ENCODE measurements at regions not wholly inside any gene's neighbourhood (a gene's known extent, or its start where the extent isn't known, plus 50 kb on each side); places are given as distances from the start of the nearest gene placed in this dataset.

DNA sequence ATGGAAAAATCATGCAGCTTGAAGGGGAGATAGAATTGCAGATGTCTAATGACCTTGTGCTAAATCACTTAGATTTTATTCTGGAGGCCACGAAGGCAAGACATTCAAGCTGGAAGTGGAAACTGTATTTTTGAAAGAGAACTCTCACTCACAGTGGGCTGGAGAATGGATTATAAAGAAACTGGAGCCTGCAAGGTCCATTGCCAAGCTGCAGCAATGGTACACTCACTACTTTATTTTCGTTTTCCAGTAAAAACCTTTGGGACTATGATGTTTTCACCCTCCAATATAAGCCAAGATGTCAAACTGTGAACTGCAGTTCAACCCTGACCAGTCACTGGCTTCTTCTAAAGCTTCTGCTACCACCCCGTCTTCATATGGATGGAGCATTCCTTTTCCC is 62.0 kb downstream of the SKIDA1 start:
- Histone ChIP-seq H3K79me2 (ENCODE audit: low read length) (no peaks in the 10 kb centered on the region), H3K4me2 (ENCODE audit: low read length) (no peak overlapping the region), H3K9me3 (ENCODE audit: insufficient read depth, low read length) (no peaks in the 10 kb centered on the region), H3K27me3 (ENCODE audit: low read depth, low read length) (no peaks in the 10 kb centered on the region), H3K27ac (ENCODE audit: low read length) (no peak overlapping the region), H3K4me3 (ENCODE audit: low read length) (no peak overlapping the region), H3K36me3 (replicated peaks; ENCODE audit: low read depth, low read length) (no peaks in the 10 kb centered on the region), H4K20me1 (ENCODE audit: insufficient read depth, low read length) (no peaks in the 10 kb centered on the region), H3K9ac (ENCODE audit: low read length) (no peak overlapping the region), H3K4me1 (ENCODE audit: low read length) (no peaks in the 10 kb centered on the region), H2AFZ (ENCODE audit: low read depth, low read length) (no peak overlapping the region)
- TF ChIP-seq, protein P1, sequence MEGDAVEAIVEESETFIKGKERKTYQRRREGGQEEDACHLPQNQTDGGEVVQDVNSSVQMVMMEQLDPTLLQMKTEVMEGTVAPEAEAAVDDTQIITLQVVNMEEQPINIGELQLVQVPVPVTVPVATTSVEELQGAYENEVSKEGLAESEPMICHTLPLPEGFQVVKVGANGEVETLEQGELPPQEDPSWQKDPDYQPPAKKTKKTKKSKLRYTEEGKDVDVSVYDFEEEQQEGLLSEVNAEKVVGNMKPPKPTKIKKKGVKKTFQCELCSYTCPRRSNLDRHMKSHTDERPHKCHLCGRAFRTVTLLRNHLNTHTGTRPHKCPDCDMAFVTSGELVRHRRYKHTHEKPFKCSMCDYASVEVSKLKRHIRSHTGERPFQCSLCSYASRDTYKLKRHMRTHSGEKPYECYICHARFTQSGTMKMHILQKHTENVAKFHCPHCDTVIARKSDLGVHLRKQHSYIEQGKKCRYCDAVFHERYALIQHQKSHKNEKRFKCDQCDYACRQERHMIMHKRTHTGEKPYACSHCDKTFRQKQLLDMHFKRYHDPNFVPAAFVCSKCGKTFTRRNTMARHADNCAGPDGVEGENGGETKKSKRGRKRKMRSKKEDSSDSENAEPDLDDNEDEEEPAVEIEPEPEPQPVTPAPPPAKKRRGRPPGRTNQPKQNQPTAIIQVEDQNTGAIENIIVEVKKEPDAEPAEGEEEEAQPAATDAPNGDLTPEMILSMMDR (IDR thresholded peaks at IDR 0.05; ENCODE audit: low read depth, low read length), result no peak
- TF ChIP-seq EZH2phosphoT487 (IDR thresholded peaks at IDR 0.05; ENCODE audit: low read depth), result no peak

DNA sequence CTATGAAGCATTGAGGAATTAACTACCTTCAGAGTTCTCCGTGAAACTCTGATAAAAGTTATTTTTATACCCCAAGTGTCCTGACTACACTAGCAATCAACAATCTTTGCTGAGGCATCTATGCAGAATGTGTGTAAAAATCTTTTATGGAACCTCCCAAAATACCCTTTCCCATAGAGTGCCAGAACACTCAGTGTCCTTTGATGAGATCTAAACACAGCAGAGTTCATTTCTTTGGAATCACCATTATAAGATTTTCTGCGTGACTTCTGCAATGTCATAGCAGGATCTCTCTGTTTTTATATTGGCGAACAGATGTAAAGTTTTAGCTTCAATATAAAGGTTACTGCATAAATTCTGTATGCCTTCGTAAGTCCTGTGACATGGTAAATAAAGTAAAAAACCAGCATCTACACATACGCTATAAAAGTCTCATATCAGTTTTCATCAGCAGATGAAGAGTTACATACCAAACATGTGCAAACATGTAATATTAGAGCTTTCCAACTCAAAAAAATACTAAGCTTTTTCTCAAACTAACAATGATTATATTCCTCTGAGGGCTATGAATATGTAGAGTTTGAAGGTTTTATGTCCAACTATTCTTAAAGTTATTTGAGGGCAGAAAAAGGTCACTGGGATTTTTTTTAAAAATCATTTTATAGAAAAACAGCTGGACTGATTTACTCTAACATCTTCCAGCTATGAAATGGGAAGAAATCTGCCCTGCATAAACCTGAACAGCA is 67.2 kb downstream of the SKIDA1 start:
- Histone ChIP-seq H3K9me3 (ENCODE audit: insufficient read depth, low read length) (no peaks in the 10 kb centered on the region), H3K4me3 (ENCODE audit: low read length) (no peak overlapping the region), H3K36me3 (replicated peaks; ENCODE audit: low read depth, low read length) (no peaks in the 10 kb centered on the region), H4K20me1 (ENCODE audit: insufficient read depth, low read length) (no peaks in the 10 kb centered on the region), H3K79me2 (ENCODE audit: low read length) (no peaks in the 10 kb centered on the region), H3K4me1 (ENCODE audit: low read length) (no peaks in the 10 kb centered on the region), H3K27me3 (ENCODE audit: low read depth, low read length) (no peaks in the 10 kb centered on the region), H3K4me2 (ENCODE audit: low read length) (no peak overlapping the region), H3K27ac (ENCODE audit: low read length) (no peak overlapping the region), H3K9ac (ENCODE audit: low read length) (no peak overlapping the region), H2AFZ (ENCODE audit: low read depth, low read length) (no peak overlapping the region)
- TF ChIP-seq, protein P1 (IDR thresholded peaks at IDR 0.05; ENCODE audit: low read depth, low read length), result no peak
- no peak for TF ChIP-seq EZH2phosphoT487 (IDR thresholded peaks at IDR 0.05; ENCODE audit: low read depth)

DNA sequence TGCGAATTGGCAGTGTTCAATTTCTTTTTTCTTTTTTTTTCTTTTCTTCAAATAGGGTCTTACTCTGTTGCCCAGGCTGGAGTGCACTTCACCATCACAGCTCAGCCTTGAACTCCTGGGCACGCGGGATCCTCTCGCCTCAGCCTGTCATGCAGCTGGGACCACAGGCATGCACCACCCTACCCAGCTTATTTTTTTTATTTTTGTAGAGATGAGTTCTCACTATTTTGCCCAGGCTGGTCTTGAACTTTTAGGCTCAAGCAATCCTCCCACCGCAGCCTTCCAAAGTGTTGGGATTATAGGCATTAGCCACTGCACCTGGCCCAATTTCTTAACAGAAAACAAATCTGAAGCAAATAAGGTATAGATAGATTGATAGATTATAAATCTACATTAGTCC is 69.3 kb downstream of the SKIDA1 start:
- H3K4me3 ChIP-seq (ENCODE audit: low read length), result no peak overlapping the region
- no peaks in the 10 kb centered on the region for H4K20me1 ChIP-seq (ENCODE audit: insufficient read depth, low read length)
- TF ChIP-seq EZH2phosphoT487 (IDR thresholded peaks at IDR 0.05; ENCODE audit: low read depth), result no peak
- no peak overlapping the region for H2AFZ ChIP-seq (ENCODE audit: low read depth, low read length)
- no peaks in the 10 kb centered on the region for H3K9me3 ChIP-seq (ENCODE audit: insufficient read depth, low read length)
- H3K4me2 ChIP-seq (ENCODE audit: low read length), result no peak overlapping the region
- no peaks in the 10 kb centered on the region for H3K27me3 ChIP-seq (ENCODE audit: low read depth, low read length)
- no peaks in the 10 kb centered on the region for H3K79me2 ChIP-seq (ENCODE audit: low read length)
- H3K36me3 ChIP-seq (replicated peaks; ENCODE audit: low read depth, low read length), result no peaks in the 10 kb centered on the region
- no peak overlapping the region for H3K27ac ChIP-seq (ENCODE audit: low read length)
- no peak overlapping the region for H3K9ac ChIP-seq (ENCODE audit: low read length)
- no peaks in the 10 kb centered on the region for H3K4me1 ChIP-seq (ENCODE audit: low read length)

DNA sequence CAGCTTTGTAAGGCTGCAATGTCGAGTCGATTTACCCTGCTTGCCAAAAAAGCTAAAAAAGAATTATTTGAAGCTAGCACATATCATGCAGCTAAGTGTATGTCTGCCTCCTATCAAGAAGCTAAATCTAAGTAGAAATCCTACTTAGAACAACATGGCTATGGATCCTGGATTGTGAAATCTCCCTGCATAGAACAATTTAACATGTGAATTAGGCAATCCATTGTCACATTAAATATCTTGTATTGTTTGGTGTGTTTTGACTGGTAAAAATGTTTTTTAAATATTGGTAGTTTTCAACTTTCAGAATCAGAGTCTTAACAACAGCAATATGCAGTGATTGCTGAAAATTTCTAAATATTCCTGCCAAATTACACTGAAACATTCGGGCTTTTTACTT is 73.3 kb downstream of the SKIDA1 start:
- H3K9ac ChIP-seq (ENCODE audit: low read length), result no peak overlapping the region
- H3K27me3 ChIP-seq (ENCODE audit: low read depth, low read length), result no peaks in the 10 kb centered on the region
- no peaks in the 10 kb centered on the region for H3K4me1 ChIP-seq (ENCODE audit: low read length)
- H4K20me1 ChIP-seq (ENCODE audit: insufficient read depth, low read length), result no peaks in the 10 kb centered on the region
- no peak overlapping the region for H3K4me2 ChIP-seq (ENCODE audit: low read length)
- H3K79me2 ChIP-seq (ENCODE audit: low read length), result no peaks in the 10 kb centered on the region
- H3K36me3 ChIP-seq (replicated peaks; ENCODE audit: low read depth, low read length), result no peaks in the 10 kb centered on the region
- H2AFZ ChIP-seq (ENCODE audit: low read depth, low read length), result no peak overlapping the region
- H3K4me3 ChIP-seq (ENCODE audit: low read length), result no peak overlapping the region
- H3K27ac ChIP-seq (ENCODE audit: low read length), result no peak overlapping the region
- TF ChIP-seq, protein P1 (IDR thresholded peaks at IDR 0.05; ENCODE audit: low read depth, low read length), result no peak
- TF ChIP-seq EZH2phosphoT487 (IDR thresholded peaks at IDR 0.05; ENCODE audit: low read depth), result no peak
- no peaks in the 10 kb centered on the region for H3K9me3 ChIP-seq (ENCODE audit: insufficient read depth, low read length)

Measured in OCI-LY3 (cell line).